GM19372 (cell line): ENCODE measurements at regions not wholly inside any gene's neighbourhood (a gene's known extent, or its start where the extent isn't known, plus 50 kb on each side); places are given as distances from the start of the nearest gene placed in this dataset.
"Not testable (repeated sequence)": the region's sequence is repeated elsewhere in the genome, so short reads cannot be mapped to it uniquely, and the experiment has no call there.

Source experiments
- ATAC-seq: cut with Tn5 transposase; IDR thresholded peaks from one replicate; pipeline ENCODE4 v1.9.1; 2021; ENCODE audit warnings: mild to moderate bottlenecking, low read depth, moderate library complexity; ENCODE audit not compliant: unreplicated experiment

DNA sequence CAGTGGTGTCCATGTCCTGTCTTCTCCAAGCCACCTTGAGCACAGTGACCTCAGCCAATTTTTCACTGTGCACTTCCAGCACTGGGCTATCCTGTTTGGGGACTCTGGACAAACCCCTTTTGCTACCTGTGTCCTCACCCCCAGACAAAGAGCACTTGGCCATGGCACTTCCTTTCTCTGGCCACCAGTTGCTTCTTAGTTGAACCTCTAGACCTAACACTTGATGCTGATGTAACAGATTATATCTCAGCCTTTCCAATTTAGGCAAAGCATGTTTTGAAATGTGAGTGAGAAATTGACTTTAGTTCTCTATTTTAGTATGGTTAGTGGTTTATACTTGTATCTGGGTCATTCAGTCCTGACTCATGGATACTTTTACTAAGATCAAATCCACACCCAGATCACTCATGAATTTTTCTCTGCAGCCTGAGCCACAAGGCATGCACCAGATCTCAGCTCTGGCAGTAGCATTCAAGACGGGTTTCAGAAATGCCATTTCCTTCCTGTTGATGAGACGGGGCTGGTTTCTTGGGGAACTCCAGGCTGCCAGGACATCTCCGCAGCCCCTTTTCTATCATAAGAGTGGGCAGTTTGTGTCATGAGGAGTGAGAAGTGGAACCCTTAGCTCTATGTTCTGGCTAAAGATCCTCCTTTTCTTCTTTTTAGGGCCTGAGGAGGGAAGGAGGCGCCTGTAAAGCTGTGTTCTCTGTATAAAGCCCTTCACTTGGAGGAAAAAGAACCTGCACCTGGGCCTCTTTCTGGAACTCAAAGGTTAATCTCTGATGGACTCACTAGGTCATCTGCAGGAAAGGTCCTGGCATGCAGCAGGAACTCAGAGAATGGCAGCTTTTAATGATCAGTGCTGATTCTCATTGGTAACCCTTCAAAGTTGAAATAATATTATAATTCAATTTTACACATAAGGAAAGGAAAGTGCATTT, 185.6 kb upstream of the TENM4 start:
- ATAC-seq, result no peak

DNA sequence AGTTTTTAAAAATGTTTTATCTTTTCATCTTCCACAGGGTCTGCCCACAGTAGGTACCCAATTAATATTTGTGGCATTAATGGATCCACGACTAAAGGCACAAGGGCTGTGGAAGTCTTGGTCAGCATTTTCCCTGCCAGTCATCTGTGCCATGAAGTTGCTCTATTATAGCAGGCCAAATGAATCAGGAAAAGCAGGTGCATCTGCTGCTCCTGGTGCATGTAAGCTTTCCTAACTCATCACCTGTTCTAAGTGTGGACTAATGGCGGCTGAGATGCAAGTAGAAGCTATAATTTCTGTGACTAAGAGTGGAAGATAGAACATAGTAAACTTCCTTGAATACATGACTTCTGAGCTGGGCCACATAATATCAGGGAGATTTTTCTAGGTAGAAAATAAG, 182.5 kb upstream of the TENM4 start:
- no peak for ATAC-seq

DNA sequence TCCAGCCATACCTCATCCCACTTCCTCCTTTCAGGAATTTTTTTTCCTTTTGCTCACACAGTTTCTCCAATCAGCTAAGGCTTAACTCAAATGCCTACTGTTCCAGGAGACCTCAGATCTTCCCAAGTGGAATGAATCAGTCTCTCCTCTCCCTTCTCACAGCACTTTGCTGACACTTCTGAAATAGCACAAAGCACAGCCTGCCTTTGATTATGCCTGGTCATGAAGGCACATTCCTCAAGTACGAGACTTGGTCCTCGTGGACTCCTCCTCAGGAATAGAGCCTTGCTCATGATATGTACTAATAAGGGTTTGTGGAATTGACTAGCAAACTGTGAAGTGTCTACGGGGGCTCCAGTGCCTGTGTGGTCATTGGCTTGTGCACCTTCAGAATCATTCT, 176.7 kb upstream of the TENM4 start:
- ATAC-seq, result no peak

DNA sequence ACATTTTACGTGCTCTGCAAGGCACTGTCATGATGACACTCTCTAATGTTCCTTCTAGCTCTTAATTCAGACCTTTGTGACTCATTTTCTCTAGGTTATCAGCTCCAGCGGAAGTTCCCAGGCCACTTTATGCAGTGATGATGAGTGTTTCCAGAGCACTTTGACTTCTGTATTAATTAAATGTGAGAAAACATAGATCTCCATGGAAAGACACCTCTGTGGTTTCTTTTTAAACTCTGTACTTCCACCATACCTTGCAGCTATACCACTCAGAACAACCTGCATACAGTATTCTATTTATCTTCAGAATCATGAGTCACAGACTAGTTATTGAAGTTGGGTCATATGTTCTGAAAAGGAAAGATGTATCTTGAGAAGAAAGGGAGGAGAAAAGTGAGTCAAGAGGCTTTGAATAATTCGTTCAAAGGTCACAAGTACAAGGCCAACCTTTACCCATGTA, 175.6 kb upstream of the TENM4 start:
- no peak for ATAC-seq

DNA sequence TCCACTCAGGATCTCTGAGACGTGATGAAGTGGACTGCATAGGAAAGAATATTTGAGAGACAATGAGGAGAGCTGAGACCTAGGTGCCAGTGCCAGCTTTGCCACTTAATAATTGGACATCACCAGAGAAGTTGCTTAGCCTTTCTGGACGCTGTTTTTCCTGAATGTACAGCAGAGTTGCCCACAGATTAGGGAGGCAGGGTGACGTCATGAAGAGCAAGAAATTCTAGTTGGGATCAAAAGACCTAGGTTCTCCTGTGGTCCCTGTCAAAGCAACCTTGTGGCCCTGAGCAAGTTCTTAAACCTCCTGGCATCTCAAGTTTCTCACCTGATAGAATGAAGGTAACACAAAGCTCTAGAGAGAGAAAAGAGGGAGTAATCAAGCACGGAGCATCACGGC, 174.6 kb upstream of the TENM4 start:
- no peak for ATAC-seq

- ATAC-seq, result no peak
Measured at GRCh38 chr11:79610678-79611077, 169.8 kb upstream of the TENM4 start.

DNA sequence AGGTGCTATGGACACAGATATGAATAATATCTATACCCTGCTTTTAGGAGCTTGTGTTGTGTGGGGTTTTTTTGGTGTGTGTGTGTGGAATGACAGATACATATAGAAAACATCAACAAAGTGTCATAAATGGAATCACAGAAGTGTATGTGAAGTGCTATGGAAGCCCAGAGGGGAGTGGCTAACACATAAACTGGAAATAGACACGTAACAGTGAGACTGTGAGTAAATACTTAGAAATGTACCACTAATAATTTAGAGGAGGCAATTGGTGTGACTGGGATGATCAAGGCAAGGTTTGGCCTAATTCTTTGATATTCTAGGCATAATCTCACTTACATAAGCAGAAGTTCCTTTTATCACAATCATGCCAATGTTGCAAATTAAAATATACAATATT, 169.3 kb upstream of the TENM4 start:
- ATAC-seq, result no peak

DNA sequence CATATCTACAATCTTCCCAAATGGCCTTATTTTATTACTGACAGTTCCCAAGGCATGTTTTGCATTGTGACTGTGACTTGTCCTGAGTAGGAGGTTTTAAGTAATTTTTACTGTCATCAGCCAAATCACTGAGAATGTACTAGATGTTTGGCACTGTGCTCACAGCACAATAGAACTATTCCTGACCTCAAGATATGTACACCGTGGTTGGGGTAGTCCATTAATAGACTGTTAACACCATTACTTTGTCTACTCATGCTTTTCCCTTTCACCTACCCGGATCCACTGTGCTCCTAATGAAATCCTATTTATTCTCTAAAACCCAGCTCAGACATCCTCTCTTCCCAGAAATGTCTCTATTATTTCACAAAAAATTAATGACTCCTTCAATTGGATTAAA, 168.7 kb upstream of the TENM4 start:
- no peak for ATAC-seq

DNA sequence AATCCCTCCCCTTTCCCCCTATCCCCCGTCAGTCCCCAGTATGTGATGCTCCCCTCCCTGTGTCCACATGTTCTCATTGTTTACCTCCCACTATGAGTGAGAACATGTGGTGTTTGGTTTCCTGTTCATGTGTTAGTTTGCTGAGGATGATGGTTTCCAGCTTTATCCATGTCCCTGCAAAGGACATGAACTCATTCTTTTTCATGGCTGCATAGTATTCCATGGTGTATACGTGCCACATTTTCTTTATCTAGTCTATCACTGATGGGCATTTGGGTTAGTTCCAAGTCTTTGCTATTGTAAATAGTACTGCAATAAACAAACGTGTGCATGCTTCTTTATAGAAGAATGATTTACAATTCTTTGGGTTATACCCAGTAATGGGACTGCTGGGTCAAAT, 165.6 kb upstream of the TENM4 start:
- ATAC-seq, result not testable (repeated sequence)

DNA sequence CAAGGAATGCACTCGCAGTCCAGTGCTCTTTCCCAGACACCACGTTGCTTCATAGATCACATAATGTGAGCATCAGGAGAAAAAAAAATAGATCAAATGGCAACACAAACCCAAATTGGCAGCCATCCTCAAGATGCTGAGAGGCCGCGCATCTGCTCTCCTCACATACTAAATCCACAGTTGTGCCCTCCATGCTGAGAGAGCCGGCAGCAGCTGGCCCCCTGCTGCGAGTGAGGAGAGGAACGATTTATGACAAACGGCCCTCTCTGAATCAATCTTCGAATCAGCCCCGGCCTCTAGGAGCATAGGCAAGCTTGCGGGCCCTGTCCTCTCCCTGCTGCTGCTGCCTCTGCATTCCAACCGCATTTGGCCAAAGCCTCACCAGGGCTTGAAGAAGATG, 159.9 kb upstream of the TENM4 start:
- ATAC-seq, result no peak

DNA sequence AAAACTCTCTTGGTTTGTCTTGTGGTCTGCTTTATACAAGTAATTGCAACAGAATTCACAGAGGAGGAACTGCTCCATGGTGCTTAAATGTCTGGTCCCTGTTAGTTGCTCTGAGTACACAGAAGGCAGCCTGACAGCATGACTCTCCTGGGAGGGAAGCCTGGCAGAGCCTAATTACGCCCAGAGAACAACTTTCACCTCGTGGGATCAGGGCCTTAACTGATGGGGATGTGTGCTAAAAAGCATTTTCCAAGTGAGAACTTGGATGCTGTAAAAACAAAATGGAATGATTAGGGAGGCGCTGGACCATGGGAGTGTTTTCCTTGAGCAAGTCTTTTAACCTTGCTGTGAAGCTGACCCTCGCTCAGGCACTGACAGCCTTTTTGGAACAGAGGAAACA, 154.0 kb upstream of the TENM4 start:
- no peak for ATAC-seq

DNA sequence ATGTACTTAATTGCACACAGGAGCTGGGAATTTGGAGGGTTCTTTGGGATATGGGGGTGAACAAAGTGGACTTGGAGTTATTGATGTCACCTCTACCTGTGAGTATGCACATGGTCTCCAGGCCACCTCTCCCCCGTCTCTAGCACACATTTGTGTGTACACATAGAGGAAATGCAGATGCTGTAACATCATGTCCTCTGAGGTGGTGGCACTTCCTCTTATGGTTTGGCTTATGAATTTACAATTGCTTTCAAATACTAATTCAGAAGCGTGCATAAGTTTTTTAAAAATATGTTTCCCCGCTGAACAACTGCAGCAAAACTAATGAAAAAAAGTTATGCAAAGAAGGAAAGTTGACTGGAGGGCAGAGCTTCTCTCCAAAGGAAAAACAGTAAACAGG, 152.0 kb upstream of the TENM4 start:
- ATAC-seq, result no peak

- ATAC-seq, result no peak
Measured at GRCh38 chr11:79592406-79592805, 151.6 kb upstream of the TENM4 start.

DNA sequence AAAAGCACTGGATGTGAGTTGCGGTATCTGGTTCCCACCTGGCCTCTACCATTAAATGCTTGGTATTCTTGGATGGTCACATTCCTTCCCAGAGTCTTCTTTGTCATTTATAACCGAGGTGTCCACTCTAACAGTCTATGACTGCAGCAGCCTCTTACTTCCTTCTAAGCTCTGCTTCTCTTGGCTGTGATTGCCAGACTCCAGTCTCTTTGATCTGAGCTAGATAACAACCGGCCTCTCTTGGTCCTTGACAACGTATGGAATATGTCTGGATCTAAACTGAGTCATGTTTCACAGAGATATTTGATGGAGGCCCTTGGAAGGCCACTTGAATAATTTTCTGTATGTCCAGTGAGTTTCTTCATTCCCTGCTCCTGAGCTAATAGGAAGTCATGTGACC, 141.6 kb upstream of the TENM4 start:
- no peak for ATAC-seq

DNA sequence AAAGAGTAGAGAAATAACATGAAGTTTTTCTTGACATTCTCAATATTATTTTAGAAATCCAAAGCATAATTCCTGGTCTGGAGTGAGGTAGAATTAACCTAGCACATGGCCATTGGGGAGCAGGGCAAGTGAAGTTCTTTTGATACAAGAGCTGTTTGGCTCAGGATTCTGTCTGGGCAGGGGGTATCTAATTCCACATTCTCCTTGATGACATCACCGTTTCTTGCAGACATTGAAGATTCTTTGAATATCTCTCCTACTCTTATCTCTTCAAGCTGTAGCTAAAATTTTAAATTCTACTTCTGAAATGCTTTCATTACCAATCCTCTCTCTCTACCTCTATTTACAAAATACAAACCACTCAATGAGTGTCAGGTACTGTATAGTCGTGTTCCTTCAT, 138.2 kb upstream of the TENM4 start:
- ATAC-seq, result no peak

GRCh38 chr11:79578116-79578515, 137.3 kb upstream of the TENM4 start:
- no peak for ATAC-seq

DNA sequence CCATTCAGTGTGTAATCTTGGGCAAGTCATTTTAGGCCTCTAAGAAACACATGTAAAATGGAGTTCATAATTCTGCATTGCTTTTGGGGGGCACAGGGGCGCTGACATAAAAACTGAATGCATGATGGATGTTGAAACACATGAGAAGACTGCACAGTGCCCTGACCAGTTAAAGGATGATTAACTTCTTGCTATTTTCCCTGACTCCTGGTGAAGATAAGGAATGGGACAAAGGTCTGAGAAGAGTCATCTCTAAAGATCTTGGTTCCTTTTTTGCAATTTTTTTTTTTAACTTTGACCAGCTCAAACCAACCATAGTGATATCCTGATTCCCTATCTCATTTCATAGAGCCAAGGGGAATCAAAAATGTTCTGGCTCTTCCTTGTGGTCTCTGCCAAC, 134.9 kb upstream of the TENM4 start:
- no peak for ATAC-seq

GRCh38 chr11:79570104-79570503, 129.3 kb upstream of the TENM4 start:
- no peak for ATAC-seq

DNA sequence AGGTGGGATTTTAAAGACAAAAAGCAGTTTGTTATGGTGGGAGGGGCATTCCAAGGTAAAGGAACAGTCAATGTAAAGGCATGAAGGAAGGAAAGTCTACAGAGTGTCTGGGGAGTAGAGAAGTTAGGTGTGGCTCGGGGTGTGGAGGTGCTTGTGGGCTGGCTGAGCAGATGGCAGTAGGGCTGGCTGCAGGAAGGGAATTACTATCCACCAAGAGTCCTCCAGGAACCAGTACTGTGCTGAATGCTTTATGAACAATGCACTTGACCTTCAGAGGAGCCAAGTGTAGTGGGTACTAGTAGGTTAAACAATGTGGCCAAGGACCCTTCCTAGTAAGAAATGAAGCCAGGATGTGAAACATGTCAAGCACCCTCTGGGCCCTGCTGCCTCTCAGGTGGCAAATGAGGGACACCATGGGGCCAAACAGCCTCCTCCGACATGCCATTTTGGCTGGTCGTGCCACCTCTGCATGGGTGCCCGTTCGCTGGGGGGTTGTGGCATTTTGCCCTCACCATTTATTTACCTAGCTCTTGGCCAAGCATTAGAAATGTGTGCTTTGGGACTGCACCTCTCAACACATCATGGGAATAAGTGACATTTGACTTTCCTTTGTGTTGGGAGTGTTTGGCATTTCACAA, 123.6 kb upstream of the TENM4 start:
- ATAC-seq, result no peak

- ATAC-seq, result no peak
Measured at GRCh38 chr11:79561496-79561895, 120.7 kb upstream of the TENM4 start.

GRCh38 chr11:79550809-79551208, 110.0 kb upstream of the TENM4 start:
- no peak for ATAC-seq

DNA sequence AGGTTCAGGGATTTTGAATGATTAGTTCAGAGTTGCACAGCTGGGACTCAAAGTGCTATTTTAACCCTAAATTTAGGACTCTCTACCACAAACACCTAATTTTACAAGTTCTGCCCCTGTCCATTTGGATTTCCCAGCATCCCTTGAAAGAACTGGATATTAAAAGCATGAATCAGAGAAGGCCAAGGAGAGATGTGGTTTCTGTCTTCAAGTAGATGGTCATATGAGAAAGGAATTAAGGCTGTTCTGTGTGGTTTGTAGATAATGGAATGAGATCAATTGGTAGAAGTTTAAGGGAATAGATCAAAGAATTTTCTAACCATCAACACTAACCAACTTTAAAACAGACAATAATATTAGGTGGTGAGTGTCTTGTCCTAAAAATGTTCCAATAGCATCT, 106.4 kb upstream of the TENM4 start:
- no peak for ATAC-seq
